ENCODE measurements at regions not wholly inside any gene's neighbourhood (a gene's known extent, or its start where the extent isn't known, plus 50 kb on each side); places are given as distances from the start of the nearest gene placed in this dataset.

- TF ChIP-seq EP300 (IDR thresholded peaks at IDR 0.05) = no peak
- no peak for TF ChIP-seq POLR2A (IDR thresholded peaks at IDR 0.05)
- TF ChIP-seq, protein P1, sequence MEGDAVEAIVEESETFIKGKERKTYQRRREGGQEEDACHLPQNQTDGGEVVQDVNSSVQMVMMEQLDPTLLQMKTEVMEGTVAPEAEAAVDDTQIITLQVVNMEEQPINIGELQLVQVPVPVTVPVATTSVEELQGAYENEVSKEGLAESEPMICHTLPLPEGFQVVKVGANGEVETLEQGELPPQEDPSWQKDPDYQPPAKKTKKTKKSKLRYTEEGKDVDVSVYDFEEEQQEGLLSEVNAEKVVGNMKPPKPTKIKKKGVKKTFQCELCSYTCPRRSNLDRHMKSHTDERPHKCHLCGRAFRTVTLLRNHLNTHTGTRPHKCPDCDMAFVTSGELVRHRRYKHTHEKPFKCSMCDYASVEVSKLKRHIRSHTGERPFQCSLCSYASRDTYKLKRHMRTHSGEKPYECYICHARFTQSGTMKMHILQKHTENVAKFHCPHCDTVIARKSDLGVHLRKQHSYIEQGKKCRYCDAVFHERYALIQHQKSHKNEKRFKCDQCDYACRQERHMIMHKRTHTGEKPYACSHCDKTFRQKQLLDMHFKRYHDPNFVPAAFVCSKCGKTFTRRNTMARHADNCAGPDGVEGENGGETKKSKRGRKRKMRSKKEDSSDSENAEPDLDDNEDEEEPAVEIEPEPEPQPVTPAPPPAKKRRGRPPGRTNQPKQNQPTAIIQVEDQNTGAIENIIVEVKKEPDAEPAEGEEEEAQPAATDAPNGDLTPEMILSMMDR (IDR thresholded peaks at IDR 0.05) = no peak
- TF ChIP-seq POLR2AphosphoS5 (IDR thresholded peaks at IDR 0.05) = no peak
These were observed 297.5 kb upstream of the STT3B start for GRCh38 chr3:31235062-31235700.

All from stomach (tissue), 4 donors.